ENCODE measurements at regions not wholly inside any gene's neighbourhood (a gene's known extent, or its start where the extent isn't known, plus 50 kb on each side); places are given as distances from the start of the nearest gene placed in this dataset.

DNA sequence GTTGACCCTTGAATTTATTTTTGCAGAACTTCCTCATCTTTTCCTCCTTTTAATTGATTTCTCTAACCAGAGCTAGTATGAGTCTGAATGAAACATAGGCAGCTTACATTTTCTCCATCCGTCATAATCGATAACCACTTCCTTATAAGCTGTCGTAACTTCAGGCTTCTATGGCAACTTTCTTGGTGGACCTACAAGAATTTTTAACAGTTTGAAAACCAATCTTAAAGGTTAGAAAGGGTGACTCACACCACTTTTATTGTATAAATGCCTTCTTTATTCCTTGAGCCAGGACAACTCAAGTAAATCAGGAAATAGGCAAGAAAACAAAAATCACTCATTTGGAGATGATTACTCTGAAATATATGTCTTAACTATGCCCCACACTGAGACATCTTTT is 105.7 kb upstream of the KL start:
- DNase-seq (ENCODE audit: low spot score), result no peak

- peak; percentile 12 for DNase-seq (ENCODE audit: low spot score)
Measured at GRCh38 chr13:32911506-32911905, 104.7 kb upstream of the KL start.

GRCh38 chr13:32914686-32915085 is 101.5 kb upstream of the KL start:
- DNase-seq (ENCODE audit: low spot score), result no peak

- peak; percentile 66 for DNase-seq (ENCODE audit: low spot score)
Measured at GRCh38 chr13:32917504-32917903, 98.7 kb upstream of the KL start.

- no peak for DNase-seq (ENCODE audit: low spot score)
Measured at GRCh38 chr13:32923725-32924124, 92.5 kb upstream of the KL start.

DNA sequence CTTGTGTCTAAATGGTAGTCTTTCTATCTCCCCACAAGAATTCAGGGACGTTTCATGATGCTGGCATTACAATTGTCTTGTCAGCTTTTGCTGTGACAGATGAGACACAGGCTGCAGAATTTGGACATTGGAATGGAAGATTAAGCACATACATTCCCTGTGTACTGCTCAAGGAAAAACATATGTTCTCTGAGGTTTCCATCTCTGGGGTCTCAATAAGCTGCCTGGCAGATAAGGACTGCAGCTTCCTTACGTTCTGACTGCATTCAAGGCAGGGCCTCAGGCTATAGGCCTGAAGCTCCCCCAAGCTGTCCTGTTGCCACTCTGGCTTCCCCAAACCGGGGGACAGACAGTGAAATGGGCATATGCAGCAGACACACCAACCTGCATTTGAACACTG is 91.3 kb upstream of the KL start:
- DNase-seq (ENCODE audit: low spot score), result no peak

GRCh38 chr13:32925506-32925905 is 90.7 kb upstream of the KL start:
- no peak for DNase-seq (ENCODE audit: low spot score)

DNA sequence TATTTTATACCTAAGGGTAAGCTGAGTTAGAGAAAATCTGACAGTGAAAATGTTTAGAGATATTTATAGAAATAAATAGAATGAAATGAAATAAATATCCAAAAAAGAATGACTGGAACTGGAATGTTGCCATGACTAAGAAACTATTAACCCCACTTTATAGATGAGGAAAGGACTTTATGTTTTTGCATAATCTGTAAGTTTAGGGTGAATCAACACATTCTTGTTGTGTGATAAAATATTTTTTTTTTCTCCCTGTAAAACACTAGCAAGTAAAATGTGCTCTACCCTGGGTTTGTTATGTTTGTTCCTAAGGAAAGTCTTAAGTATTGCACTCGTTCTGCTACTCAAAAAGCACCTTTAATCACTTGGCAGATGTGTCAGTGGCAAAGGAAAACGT is 83.8 kb upstream of the KL start:
- no peak for DNase-seq (ENCODE audit: low spot score)

DNA sequence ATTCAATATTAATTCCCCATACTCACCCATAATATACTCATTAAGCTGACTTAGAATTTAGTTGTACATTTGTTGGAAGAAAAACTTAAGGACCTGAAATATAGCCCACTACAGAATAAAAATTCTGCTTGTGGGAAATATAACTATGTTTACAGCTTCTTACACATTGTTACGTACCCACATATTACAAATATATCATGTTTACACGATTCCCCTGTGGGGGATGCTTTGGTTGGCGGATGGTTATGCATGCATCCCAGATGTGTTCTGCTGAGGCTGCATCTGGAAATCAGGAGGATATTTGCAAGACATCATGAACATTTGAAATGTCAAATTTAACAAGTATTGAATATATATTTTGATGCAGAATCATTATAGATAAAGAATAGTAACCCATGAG is 79.5 kb upstream of the KL start:
- no peak for DNase-seq (ENCODE audit: low spot score)

DNA sequence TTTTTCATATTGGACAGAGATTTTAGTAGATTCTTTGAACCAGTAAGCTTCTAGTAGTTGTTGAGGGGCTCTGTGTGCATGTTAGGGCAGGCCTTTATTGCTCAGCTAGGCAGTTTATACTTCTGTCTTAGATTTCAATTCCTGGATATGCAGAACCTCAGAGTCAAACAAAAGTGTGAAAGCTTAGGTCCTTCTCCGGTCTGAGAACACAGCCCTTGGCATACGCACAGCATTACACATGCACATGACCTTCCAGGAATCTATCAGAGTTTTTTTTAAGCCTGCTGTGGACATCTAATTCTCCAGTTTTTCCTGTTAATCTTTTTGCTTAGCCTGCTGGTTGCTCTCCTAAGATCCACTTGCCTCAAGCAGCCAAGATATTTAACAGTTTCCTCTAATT is 77.9 kb upstream of the KL start:
- DNase-seq (ENCODE audit: low spot score), result no peak

DNA sequence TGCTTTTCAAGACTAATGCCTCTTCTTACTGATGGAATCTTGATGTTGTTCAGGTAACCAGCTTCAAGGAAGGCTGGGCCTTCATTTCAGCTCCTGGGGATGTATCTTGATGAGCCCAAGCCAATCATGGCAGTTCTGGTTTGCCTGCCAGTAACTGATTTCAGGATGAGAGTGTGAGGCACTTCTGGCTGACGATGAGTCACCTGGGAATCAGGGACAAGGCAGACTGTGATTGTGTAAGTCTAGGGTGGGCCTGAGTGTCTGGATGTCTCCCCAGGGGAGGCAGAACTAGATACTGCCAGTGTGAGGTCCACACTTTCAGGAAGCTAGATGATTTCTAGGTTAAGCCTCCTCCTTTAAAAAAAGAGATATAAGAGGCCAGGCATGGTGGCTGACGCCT is 77.3 kb upstream of the KL start:
- DNase-seq (ENCODE audit: low spot score), result no peak

DNA sequence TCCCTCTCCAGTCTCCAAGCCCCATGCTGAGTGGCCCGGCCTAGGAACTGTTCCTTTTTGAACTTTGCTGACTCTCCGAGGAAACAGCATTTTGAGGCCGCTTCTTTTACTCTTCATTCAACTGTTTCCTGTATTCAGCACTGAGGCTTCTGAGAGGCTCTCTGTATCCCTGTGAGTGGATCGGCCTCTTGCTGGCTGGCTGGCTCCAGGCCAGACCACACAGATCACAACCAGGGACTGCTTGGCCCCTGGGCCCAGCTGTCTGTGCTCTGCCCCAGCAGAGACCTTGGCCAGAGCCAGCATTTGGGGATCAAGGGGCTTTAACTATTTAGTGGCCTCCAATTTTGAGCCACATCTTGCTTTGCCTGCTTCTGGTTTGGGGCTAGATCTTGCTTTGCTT is 75.6 kb upstream of the KL start:
- DNase-seq (ENCODE audit: low spot score), result no peak

DNA sequence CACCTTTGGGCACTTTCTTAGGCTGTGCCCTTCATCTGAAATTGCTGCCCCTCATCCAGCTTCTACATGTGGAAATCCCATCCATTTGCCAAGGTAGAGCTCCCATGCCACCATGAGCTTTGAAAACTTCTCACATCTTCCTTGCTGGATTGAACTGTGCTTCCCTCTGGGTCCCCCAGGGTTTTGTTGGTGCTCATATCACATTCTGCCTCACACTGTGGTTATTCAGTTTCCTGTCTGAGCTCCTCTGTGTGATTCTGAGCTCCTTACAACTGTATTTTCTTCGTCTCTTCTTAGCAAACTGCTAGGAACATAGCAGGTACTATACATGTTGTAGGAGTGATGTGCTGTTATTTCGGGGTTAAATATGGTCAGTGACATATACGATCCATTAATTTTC is 74.9 kb upstream of the KL start:
- no peak for DNase-seq (ENCODE audit: low spot score)

DNA sequence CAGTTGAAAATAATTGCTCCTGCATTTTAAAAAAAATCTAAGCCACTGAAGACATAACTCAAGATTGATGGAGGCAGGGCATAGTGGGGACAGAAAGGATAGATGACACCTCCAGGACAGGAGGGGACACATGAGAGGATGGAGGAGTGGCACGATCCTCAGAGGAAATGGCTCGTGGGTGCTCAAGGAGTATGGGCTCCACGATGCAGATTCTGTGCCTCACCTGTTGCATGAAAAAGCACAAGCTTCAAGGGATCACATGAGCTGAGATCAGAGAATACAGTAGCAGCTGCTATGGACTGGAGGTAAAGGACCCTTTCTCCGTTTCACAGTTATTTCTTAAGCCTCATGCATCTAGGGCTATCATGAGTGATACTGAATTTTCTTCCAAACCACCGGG is 69.7 kb upstream of the KL start:
- no peak for DNase-seq (ENCODE audit: low spot score)

- DNase-seq (ENCODE audit: low spot score), result no peak
Measured at GRCh38 chr13:32947411-32948276, 68.6 kb upstream of the KL start.

- no peak for DNase-seq (ENCODE audit: low spot score)
Measured at GRCh38 chr13:32949820-32950219, 66.4 kb upstream of the KL start.

DNA sequence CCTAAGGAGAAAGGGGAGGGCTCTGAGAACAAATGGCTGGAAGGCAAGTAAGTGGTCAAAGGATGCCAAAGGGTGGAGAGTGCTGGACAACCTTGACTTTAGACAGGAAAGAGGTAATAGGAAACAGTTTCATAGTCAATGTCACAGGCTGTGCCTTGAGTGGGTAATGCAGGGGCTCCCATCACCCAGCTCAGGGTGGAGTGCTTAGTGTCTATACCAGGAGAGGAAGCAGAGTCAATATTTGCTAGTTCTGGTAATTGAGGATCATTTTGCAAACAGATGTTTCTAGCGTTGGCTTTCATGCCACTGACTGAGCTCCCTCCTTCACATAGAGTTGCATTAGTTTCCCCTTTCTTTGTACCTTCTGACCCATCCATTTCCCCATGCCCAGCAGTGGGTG is 64.6 kb upstream of the KL start:
- no peak for DNase-seq (ENCODE audit: low spot score)

- DNase-seq (ENCODE audit: low spot score), result no peak
Measured at GRCh38 chr13:32955881-32956594, 60.2 kb upstream of the KL start.

GRCh38 chr13:32956595-32956933 is 59.7 kb upstream of the KL start:
- no peak for DNase-seq (ENCODE audit: low spot score)

- DNase-seq (ENCODE audit: low spot score), result no peak
Measured at GRCh38 chr13:32960626-32961025, 55.6 kb upstream of the KL start.

DNA sequence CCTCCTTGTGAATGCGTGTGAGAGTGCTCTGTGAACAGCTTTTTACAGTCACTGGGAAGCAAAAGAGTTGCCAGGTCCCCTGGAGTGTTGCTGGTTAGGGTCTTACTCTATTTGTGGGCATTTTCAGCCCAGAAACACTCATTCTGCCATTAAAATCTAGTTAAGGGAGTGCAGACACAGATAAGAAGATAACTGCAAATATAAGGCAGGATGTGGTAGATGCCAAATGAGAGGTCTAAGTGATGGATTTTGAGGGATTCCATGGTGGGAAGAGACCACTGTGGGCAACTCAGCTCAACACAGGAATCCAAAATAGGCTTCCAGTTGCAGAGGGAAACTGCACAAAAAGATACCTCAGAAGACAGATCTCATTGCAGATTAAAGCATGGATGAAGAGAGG is 54.5 kb upstream of the KL start:
- DNase-seq (ENCODE audit: low spot score), result no peak

GRCh38 chr13:32962342-32962741 is 53.9 kb upstream of the KL start:
- DNase-seq (ENCODE audit: low spot score), result no peak

DNA sequence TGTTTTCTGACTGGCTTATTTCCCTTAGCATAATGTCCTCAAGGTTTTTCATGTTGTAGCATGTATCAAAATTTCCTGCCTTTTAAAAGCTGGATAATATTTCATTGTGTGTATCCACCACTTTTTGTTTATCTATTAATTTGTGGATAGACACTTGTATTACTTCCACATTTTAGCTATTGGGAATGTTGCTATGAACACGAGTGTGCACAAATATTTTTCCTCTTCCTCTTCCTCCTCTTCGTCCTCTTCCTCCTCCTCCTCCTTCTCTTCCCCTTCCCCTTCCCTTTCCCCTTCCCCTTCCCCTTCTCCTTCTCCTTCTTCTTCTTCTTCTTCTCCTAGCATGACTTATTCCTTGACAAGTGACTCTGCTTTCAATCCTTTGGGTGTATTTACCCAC is 51.2 kb upstream of the KL start:
- DNase-seq (ENCODE audit: low spot score), result no peak

All from kidney capillary endothelial cell (primary cell).